ENCODE measurements at regions not wholly inside any gene's neighbourhood (a gene's known extent, or its start where the extent isn't known, plus 50 kb on each side); places are given as distances from the start of the nearest gene placed in this dataset.

DNA sequence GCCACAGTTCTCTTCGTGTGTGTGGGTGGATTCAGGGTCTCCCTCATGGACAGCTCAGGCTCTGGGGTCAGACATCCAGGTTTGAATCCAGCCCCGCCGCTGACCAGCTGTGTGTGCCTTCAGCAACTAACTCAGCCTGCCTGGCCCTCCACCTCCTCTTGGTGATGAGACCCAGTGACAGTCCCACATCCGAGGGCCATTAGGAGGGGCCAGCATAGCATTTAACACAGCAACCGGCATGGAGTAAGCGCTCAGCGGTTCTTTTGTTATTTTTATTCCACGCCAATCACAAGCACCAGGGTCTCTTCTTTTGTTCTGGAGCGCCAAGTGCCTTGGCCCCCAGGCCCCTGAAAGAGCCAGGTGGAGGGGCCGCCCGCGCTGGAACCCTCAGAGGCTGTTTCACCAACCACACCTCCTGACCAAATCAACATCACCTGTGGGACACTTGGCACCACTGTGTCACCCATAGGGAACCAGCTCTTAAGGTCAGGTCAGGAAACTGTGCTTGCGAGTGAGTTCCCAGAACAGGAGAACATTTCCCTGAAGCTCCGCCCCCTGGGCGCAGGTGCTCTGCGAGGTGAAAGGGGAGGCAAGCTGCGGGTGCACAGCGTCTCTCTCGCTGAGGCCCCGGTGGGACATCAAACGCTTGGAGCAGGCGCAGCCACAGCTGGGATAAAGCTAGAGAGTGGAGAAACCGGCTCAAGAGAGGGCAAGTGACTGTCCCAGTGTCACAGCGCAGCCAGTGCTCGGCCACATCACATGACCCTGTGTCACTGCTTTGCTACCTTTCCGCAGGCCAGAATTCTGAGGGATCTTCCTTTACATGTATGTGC is 311.3 kb downstream of the UACA start:
- ChIA-PET POLR2A (ENCODE audit: low non-redundant PET) (no interaction called here), CTCF (interaction anchor here (0.7 kb wide), 1 partner anchor 755 kb away, joined by 3 read pairs; no protein-coding TSS in a partner anchor)
- H3K36me3 ChIP-seq (ENCODE audit: insufficient read depth, low read length, poor library complexity, severe bottlenecking) = no peaks in the 10 kb centered on the region
- no peak overlapping the region for H3K4me3 ChIP-seq (ENCODE audit: low read depth, low read length, poor library complexity, severe bottlenecking)
- H3K4me1 ChIP-seq (ENCODE audit: insufficient read depth, low read length, poor library complexity, severe bottlenecking) = no peaks in the 10 kb centered on the region
- TF ChIP-seq CTCF (conservative IDR thresholded peaks at IDR 0.05; ENCODE audit: low read depth, low read length) = no peak
- TF ChIP-seq EZH2 (IDR thresholded peaks at IDR 0.05; ENCODE audit: borderline replicate concordance, low read depth, low read length, poor library complexity, severe bottlenecking) = no peak
- no peaks in the 10 kb centered on the region for H3K9me3 ChIP-seq (ENCODE audit: low read depth, low read length, poor library complexity, severe bottlenecking)
- H3K27ac ChIP-seq (ENCODE audit: low read depth, low read length, poor library complexity, severe bottlenecking) = no peak overlapping the region
- BruUV-seq (replicated peaks) = no TSS peak
- DNase-seq (ENCODE audit: low spot score) = no peak
- no peaks in the 10 kb centered on the region for H3K27me3 ChIP-seq (replicated peaks; ENCODE audit: insufficient read depth, low read depth, low read length, poor library complexity)
- intact Hi-C loops (cut with micrococcal nuclease; ENCODE audit: unreplicated experiment) = no loop called here

DNA sequence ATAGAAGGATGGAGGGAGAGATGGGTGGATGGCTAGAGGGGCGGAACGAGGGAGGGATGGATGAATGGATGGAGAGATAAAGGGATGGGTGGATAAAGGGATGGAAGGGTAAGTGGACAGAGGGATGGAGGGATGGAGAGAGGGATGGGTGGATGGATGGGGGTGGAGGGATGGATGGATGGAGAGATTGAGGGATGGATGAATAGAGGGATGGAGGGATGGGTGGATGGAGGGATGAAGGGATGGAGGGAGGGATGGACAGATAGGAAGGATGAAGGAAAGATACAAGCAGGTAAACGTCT is 313.3 kb downstream of the UACA start:
- Histone ChIP-seq H3K4me1 (ENCODE audit: insufficient read depth, low read length, poor library complexity, severe bottlenecking) (no peaks in the 10 kb centered on the region), H3K4me3 (ENCODE audit: low read depth, low read length, poor library complexity, severe bottlenecking) (no peak overlapping the region), H3K27ac (ENCODE audit: low read depth, low read length, poor library complexity, severe bottlenecking) (no peak overlapping the region), H3K27me3 (replicated peaks; ENCODE audit: insufficient read depth, low read depth, low read length, poor library complexity) (no peaks in the 10 kb centered on the region), H3K9me3 (ENCODE audit: low read depth, low read length, poor library complexity, severe bottlenecking) (no peaks in the 10 kb centered on the region), H3K36me3 (ENCODE audit: insufficient read depth, low read length, poor library complexity, severe bottlenecking) (no peaks in the 10 kb centered on the region)
- intact Hi-C loops (cut with micrococcal nuclease; ENCODE audit: unreplicated experiment) = no loop called here
- ChIA-PET CTCF (no interaction called here), POLR2A (ENCODE audit: low non-redundant PET) (no interaction called here)
- no peak for DNase-seq (ENCODE audit: low spot score)
- TF ChIP-seq EZH2 (IDR thresholded peaks at IDR 0.05; ENCODE audit: borderline replicate concordance, low read depth, low read length, poor library complexity, severe bottlenecking) = no peak
- no peak for TF ChIP-seq CTCF (conservative IDR thresholded peaks at IDR 0.05; ENCODE audit: low read depth, low read length)
- BruUV-seq (replicated peaks) = no TSS peak

DNA sequence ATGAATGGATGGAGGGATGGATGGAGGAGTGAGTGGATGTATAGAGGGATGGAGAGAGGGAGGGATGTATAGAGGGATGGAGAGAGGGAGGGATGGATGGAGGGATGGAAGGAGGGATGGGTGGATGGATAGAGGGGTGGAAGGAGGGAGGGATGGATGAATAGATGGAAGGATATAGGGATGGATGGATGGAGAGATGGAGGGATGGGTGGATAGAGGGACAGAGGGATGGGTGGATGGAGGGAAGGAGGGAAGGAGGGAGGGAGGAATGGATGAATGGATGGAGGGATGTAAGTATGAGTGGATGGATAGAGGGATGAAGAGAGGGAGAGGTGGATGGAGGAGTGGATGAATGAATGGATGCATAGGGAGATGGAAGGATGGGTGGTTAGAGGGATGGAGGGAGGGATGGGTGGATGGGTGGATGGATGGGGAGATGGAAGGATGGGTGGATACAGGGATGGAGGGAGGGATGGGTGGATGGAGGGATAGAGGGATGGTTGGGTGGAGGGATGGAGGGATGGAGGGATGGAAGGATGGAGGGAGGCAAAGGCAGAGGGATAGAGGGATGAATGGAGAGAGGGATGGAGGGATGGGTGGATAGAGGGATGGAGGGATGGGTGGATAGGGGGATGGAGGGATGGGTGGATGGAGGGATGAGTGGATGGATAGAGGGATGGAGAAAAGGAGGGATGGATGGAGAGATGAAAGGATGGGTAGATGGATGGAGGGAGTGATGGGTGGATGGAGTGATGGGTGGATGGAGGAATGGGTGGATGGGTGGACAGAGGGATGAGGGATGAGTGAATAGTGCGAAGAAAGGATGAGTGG is 313.8 kb downstream of the UACA start:
- no TSS peak for BruUV-seq (replicated peaks)
- Histone ChIP-seq H3K4me1 (ENCODE audit: insufficient read depth, low read length, poor library complexity, severe bottlenecking) (no peaks in the 10 kb centered on the region), H3K9me3 (ENCODE audit: low read depth, low read length, poor library complexity, severe bottlenecking) (no peaks in the 10 kb centered on the region), H3K36me3 (ENCODE audit: insufficient read depth, low read length, poor library complexity, severe bottlenecking) (no peaks in the 10 kb centered on the region), H3K27me3 (replicated peaks; ENCODE audit: insufficient read depth, low read depth, low read length, poor library complexity) (no peaks in the 10 kb centered on the region), H3K4me3 (ENCODE audit: low read depth, low read length, poor library complexity, severe bottlenecking) (no peak overlapping the region), H3K27ac (ENCODE audit: low read depth, low read length, poor library complexity, severe bottlenecking) (no peak overlapping the region)
- no peak for TF ChIP-seq CTCF (conservative IDR thresholded peaks at IDR 0.05; ENCODE audit: low read depth, low read length)
- no peak for TF ChIP-seq EZH2 (IDR thresholded peaks at IDR 0.05; ENCODE audit: borderline replicate concordance, low read depth, low read length, poor library complexity, severe bottlenecking)
- CTCF ChIA-PET = no interaction called here
- intact Hi-C loops (cut with micrococcal nuclease; ENCODE audit: unreplicated experiment) = no loop called here
- POLR2A ChIA-PET (ENCODE audit: low non-redundant PET) = no interaction called here
- no peak for DNase-seq (ENCODE audit: low spot score)

Measured in A673 (cell line).